ENCODE measurements at regions not wholly inside any gene's neighbourhood (a gene's known extent, or its start where the extent isn't known, plus 50 kb on each side); places are given as distances from the start of the nearest gene placed in this dataset.
"Not testable (repeated sequence)": the region's sequence is repeated elsewhere in the genome, so short reads cannot be mapped to it uniquely, and the experiment has no call there.

DNA sequence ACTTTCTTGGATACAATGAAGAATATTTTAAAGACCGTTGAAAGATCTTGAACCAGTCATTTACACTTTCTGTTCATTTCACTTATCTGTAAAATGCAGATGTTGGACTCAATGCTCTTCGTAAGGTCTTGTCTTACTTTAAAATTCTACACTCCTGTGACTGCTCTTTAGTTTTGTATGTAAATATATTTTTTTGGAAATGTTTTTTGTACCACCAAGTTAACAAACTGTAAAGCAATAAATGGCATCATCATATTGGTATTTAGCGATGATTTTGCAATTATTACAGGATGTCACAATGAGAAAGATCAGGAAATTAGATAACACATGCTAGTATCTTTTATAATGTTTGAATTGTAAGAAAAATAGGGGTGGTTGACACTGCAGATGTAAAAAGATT is 80.8 kb upstream of the GNAQ start (continued):
- TF ChIP-seq, protein P1, sequence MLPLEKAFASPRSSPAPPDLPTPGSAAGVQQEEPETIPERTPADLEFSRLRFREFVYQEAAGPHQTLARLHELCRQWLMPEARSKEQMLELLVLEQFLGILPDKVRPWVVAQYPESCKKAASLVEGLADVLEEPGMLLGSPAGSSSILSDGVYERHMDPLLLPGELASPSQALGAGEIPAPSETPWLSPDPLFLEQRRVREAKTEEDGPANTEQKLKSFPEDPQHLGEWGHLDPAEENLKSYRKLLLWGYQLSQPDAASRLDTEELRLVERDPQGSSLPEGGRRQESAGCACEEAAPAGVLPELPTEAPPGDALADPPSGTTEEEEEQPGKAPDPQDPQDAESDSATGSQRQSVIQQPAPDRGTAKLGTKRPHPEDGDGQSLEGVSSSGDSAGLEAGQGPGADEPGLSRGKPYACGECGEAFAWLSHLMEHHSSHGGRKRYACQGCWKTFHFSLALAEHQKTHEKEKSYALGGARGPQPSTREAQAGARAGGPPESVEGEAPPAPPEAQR (tag by site-specific recombination; IDR thresholded peaks at IDR 0.05): no peak

GRCh38 chr9:78112004-78112403 is 80.4 kb upstream of the GNAQ start:
- TF ChIP-seq SP7 (tag by site-specific recombination; IDR thresholded peaks at IDR 0.05) (no peak), SALL2 (tag by site-specific recombination; IDR thresholded peaks at IDR 0.05; ENCODE audit: borderline replicate concordance) (no peak), GLIS2 (tag by site-specific recombination; IDR thresholded peaks at IDR 0.05) (no peak), MYNN (tag by site-specific recombination; IDR thresholded peaks at IDR 0.05; ENCODE audit: borderline replicate concordance) (no peak), ZFP69B (tag by site-specific recombination; IDR thresholded peaks at IDR 0.05) (no peak), ZNF664 (tag by site-specific recombination; IDR thresholded peaks at IDR 0.05) (no peak), ZNF354C (tag by site-specific recombination; IDR thresholded peaks at IDR 0.05; ENCODE audit: borderline replicate concordance, low read depth) (no peak), ZNF600 (tag by site-specific recombination; IDR thresholded peaks at IDR 0.05) (no peak), ZNF133 (tag by site-specific recombination; IDR thresholded peaks at IDR 0.05) (no peak), ZNF155 (tag by site-specific recombination; IDR thresholded peaks at IDR 0.05) (no peak)
- TF ChIP-seq, protein P2, sequence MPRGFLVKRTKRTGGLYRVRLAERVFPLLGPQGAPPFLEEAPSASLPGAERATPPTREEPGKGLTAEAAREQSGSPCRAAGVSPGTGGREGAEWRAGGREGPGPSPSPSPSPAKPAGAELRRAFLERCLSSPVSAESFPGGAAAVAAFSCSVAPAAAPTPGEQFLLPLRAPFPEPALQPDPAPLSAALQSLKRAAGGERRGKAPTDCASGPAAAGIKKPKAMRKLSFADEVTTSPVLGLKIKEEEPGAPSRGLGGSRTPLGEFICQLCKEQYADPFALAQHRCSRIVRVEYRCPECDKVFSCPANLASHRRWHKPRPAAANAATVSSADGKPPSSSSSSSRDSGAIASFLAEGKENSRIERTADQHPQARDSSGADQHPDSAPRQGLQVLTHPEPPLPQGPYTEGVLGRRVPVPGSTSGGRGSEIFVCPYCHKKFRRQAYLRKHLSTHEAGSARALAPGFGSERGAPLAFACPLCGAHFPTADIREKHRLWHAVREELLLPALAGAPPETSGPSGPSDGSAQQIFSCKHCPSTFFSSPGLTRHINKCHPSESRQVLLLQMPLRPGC (tag by site-specific recombination; IDR thresholded peaks at IDR 0.05): no peak
- H3K9me3 ChIP-seq (ENCODE audit: control insufficient read depth, insufficient read depth, low read depth, low read length): no peaks in the 10 kb centered on the region
- no peaks in the 10 kb centered on the region for H3K36me3 ChIP-seq (ENCODE audit: control insufficient read depth in 2 of 2, insufficient read depth in 1 of 2, low read length in 2 of 2)
- no peak overlapping the region for H3K27ac ChIP-seq (ENCODE audit: extremely low read depth, low read depth, low read length)
- POLR2A ChIA-PET: no interaction called here
- CTCF ChIA-PET: interaction anchor here (0.6 kb wide), 1 partner anchor 12 kb away, joined by 3 read pairs; no protein-coding TSS in a partner anchor
- no peaks in the 10 kb centered on the region for H3K4me1 ChIP-seq (ENCODE audit: control insufficient read depth, insufficient read depth, low read length)
- H3K4me3 ChIP-seq (ENCODE audit: low read depth, low read length): no peak overlapping the region

DNA sequence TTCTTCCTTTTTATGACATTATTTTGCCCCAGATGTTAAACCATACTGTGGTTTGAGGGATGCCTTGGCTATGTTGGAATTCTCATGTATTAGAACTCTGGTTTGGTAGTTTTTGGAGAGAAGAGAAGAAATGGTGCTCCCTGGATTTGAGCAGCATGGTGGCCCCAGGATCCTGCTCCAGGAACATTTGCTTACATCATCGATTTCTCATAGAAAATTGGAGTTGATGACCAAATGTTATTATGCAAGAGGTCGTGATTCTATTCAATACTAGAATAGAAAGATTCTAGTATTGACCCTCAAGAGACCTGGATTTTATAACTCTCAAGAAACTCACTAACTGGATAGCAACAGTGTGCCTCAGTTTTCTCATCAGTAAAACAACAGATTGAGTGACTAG is 77.5 kb upstream of the GNAQ start:
- Histone ChIP-seq H3K27ac (ENCODE audit: extremely low read depth, low read depth, low read length) (no peak overlapping the region), H3K4me1 (ENCODE audit: control insufficient read depth, insufficient read depth, low read length) (no peaks in the 10 kb centered on the region), H3K9me3 (ENCODE audit: control insufficient read depth, insufficient read depth, low read depth, low read length) (no peaks in the 10 kb centered on the region), H3K36me3 (ENCODE audit: control insufficient read depth in 2 of 2, insufficient read depth in 1 of 2, low read length in 2 of 2) (no peaks in the 10 kb centered on the region), H3K4me3 (ENCODE audit: low read depth, low read length) (no peak overlapping the region)
- TF ChIP-seq ZNF621 (tag by site-specific recombination; IDR thresholded peaks at IDR 0.05) (no peak), ZNF155 (tag by site-specific recombination; IDR thresholded peaks at IDR 0.05) (no peak), ZNF274 (IDR thresholded peaks at IDR 0.05; ENCODE audit: low read length) (no peak), ZNF274 (tag by site-specific recombination; IDR thresholded peaks at IDR 0.05; ENCODE audit: borderline replicate concordance) (no peak), ZBTB20 (tag by site-specific recombination; IDR thresholded peaks at IDR 0.05) (no peak), ZFP69B (tag by site-specific recombination; IDR thresholded peaks at IDR 0.05) (no peak), ZNF521 (tag by site-specific recombination; IDR thresholded peaks at IDR 0.05) (no peak), ZNF324 (tag by site-specific recombination; IDR thresholded peaks at IDR 0.05) (no peak), ZNF571 (tag by site-specific recombination; IDR thresholded peaks at IDR 0.05) (no peak), ZNF174 (tag by site-specific recombination; IDR thresholded peaks at IDR 0.05) (no peak)
- TF ChIP-seq, protein P3, sequence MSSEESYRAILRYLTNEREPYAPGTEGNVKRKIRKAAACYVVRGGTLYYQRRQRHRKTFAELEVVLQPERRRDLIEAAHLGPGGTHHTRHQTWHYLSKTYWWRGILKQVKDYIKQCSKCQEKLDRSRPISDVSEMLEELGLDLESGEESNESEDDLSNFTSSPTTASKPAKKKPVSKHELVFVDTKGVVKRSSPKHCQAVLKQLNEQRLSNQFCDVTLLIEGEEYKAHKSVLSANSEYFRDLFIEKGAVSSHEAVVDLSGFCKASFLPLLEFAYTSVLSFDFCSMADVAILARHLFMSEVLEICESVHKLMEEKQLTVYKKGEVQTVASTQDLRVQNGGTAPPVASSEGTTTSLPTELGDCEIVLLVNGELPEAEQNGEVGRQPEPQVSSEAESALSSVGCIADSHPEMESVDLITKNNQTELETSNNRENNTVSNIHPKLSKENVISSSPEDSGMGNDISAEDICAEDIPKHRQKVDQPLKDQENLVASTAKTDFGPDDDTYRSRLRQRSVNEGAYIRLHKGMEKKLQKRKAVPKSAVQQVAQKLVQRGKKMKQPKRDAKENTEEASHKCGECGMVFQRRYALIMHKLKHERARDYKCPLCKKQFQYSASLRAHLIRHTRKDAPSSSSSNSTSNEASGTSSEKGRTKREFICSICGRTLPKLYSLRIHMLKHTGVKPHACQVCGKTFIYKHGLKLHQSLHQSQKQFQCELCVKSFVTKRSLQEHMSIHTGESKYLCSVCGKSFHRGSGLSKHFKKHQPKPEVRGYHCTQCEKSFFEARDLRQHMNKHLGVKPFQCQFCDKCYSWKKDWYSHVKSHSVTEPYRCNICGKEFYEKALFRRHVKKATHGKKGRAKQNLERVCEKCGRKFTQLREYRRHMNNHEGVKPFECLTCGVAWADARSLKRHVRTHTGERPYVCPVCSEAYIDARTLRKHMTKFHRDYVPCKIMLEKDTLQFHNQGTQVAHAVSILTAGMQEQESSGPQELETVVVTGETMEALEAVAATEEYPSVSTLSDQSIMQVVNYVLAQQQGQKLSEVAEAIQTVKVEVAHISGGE (tag by site-specific recombination; conservative IDR thresholded peaks at IDR 0.05; ENCODE audit: low read depth): no peak
- POLR2A ChIA-PET: no interaction called here
- CTCF ChIA-PET: interaction anchor here (1.7 to 1.9 kb wide), 2 partner anchors 13 to 652 kb away, joined by 4 read pairs; no protein-coding TSS in a partner anchor

- H3K27ac ChIP-seq (ENCODE audit: extremely low read depth, low read depth, low read length); H3K4me3 ChIP-seq (ENCODE audit: low read depth, low read length); H3K36me3 ChIP-seq (ENCODE audit: control insufficient read depth in 2 of 2, insufficient read depth in 1 of 2, low read length in 2 of 2); H3K9me3 ChIP-seq (ENCODE audit: control insufficient read depth, insufficient read depth, low read depth, low read length); H3K4me1 ChIP-seq (ENCODE audit: control insufficient read depth, insufficient read depth, low read length); POLR2A ChIA-PET: not testable (repeated sequence)
- CTCF ChIA-PET: interaction anchor here (1.3 kb wide), 1 partner anchor 11 kb away, joined by 6 read pairs; no protein-coding TSS in a partner anchor
Observed at GRCh38 chr9:78106586-78106985, 75.0 kb upstream of the GNAQ start.
